ENCODE measurements at regions not wholly inside any gene's neighbourhood (a gene's known extent, or its start where the extent isn't known, plus 50 kb on each side); places are given as distances from the start of the nearest gene placed in this dataset.

- H3K27me3 ChIP-seq (ENCODE audit: low read depth) = no peaks in the 10 kb centered on the region
- no peak overlapping the region for H3K27ac ChIP-seq
- H3K4me3 ChIP-seq = no peak overlapping the region
- H3K9me3 ChIP-seq = no peaks in the 10 kb centered on the region
- no peaks in the 10 kb centered on the region for H3K4me1 ChIP-seq
- TF ChIP-seq CTCF (IDR thresholded peaks at IDR 0.05) = no peak
- ATAC-seq = no peak
- intact Hi-C loops (cut with DNase I) = no loop called here
- no peak for DNase-seq
- no peaks in the 10 kb centered on the region for H3K36me3 ChIP-seq
Measured at GRCh38 chr3:117107946-117108345, 398.4 kb downstream of the TUSC7 start.

GRCh38 chr3:117109178-117109577 lies 399.6 kb downstream of the TUSC7 start:
- H3K4me1 ChIP-seq = no peaks in the 10 kb centered on the region
- DNase-seq (no peak), ATAC-seq (no peak)
- H3K9me3 ChIP-seq = no peaks in the 10 kb centered on the region
- no peak overlapping the region for H3K4me3 ChIP-seq
- intact Hi-C loops (cut with DNase I) = no loop called here
- H3K27ac ChIP-seq = no peak overlapping the region
- H3K27me3 ChIP-seq (ENCODE audit: low read depth) = no peaks in the 10 kb centered on the region
- no peak for TF ChIP-seq CTCF (IDR thresholded peaks at IDR 0.05)
- no peaks in the 10 kb centered on the region for H3K36me3 ChIP-seq

- Histone ChIP-seq H3K27ac (no peak overlapping the region), H3K36me3 (no peaks in the 10 kb centered on the region), H3K4me3 (no peak overlapping the region), H3K27me3 (ENCODE audit: low read depth) (no peaks in the 10 kb centered on the region), H3K4me1 (no peaks in the 10 kb centered on the region), H3K9me3 (no peaks in the 10 kb centered on the region)
- DNase-seq (no peak), ATAC-seq (no peak)
- no peak for TF ChIP-seq CTCF (IDR thresholded peaks at IDR 0.05)
- intact Hi-C loops (cut with DNase I) = no loop called here
Measured at GRCh38 chr3:117114517-117115265, 405.1 kb downstream of the TUSC7 start.

- no peak overlapping the region for H3K27ac ChIP-seq
- no peaks in the 10 kb centered on the region for H3K36me3 ChIP-seq
- ATAC-seq (no peak), DNase-seq (no peak)
- intact Hi-C loops (cut with DNase I) = no loop called here
- TF ChIP-seq CTCF (IDR thresholded peaks at IDR 0.05) = no peak
- no peaks in the 10 kb centered on the region for H3K4me1 ChIP-seq
- no peaks in the 10 kb centered on the region for H3K9me3 ChIP-seq
- no peaks in the 10 kb centered on the region for H3K27me3 ChIP-seq (ENCODE audit: low read depth)
- H3K4me3 ChIP-seq = no peak overlapping the region
Measured at GRCh38 chr3:117117188-117117936, 407.8 kb downstream of the TUSC7 start.

- intact Hi-C loops (cut with DNase I) = no loop called here
- DNase-seq (no peak), ATAC-seq (no peak)
- no peaks in the 10 kb centered on the region for H3K36me3 ChIP-seq
- H3K27me3 ChIP-seq (ENCODE audit: low read depth) = no peaks in the 10 kb centered on the region
- no peaks in the 10 kb centered on the region for H3K9me3 ChIP-seq
- H3K4me3 ChIP-seq = no peak overlapping the region
- no peaks in the 10 kb centered on the region for H3K4me1 ChIP-seq
- H3K27ac ChIP-seq = no peak overlapping the region
- no peak for TF ChIP-seq CTCF (IDR thresholded peaks at IDR 0.05)
Measured at GRCh38 chr3:117118604-117119003, 409.0 kb downstream of the TUSC7 start.

Data from lower lobe of right lung (tissue), 2 donors.